ENCODE measurements at regions not wholly inside any gene's neighbourhood (a gene's known extent, or its start where the extent isn't known, plus 50 kb on each side); places are given as distances from the start of the nearest gene placed in this dataset.

GRCh38 chr4:32789026-32789608 lies 2068.9 kb downstream of the PCDH7 start:
- H3K36me3 ChIP-seq, result no peaks in the 10 kb centered on the region
- no peak overlapping the region for H3K4me3 ChIP-seq
- no peaks in the 10 kb centered on the region for H3K4me1 ChIP-seq
- H3K9me3 ChIP-seq (replicated peaks), result no peaks in the 10 kb centered on the region; the same call in 1 of the 2 replicates
- peak; percentile 2 to 32 for DNase-seq
- no peaks in the 10 kb centered on the region for H3K27me3 ChIP-seq
- H3K27ac ChIP-seq, result no peak overlapping the region

- Histone ChIP-seq H3K4me3 (no peak overlapping the region), H3K27me3 (no peaks in the 10 kb centered on the region), H3K4me1 (no peaks in the 10 kb centered on the region), H3K36me3 (no peaks in the 10 kb centered on the region), H3K27ac (no peak overlapping the region), H3K9me3 (replicated peaks) (no peaks in the 10 kb centered on the region)
- DNase-seq, result no peak
Measured at GRCh38 chr4:32790803-32791202, 2070.6 kb downstream of the PCDH7 start.

- H3K9me3 ChIP-seq (replicated peaks), result no peaks in the 10 kb centered on the region
- no peak for DNase-seq
- no peaks in the 10 kb centered on the region for H3K36me3 ChIP-seq
- no peak overlapping the region for H3K4me3 ChIP-seq
- H3K4me1 ChIP-seq, result no peaks in the 10 kb centered on the region
- H3K27ac ChIP-seq, result no peak overlapping the region
- H3K27me3 ChIP-seq, result no peaks in the 10 kb centered on the region
Measured at GRCh38 chr4:32798471-32799159, 2078.4 kb downstream of the PCDH7 start.

GRCh38 chr4:32824336-32824735 lies 2104.2 kb downstream of the PCDH7 start:
- H3K36me3 ChIP-seq, result no peaks in the 10 kb centered on the region
- no peak overlapping the region for H3K4me3 ChIP-seq
- no peak overlapping the region for H3K27ac ChIP-seq
- no peak for DNase-seq
- no peaks in the 10 kb centered on the region for H3K27me3 ChIP-seq
- no peaks in the 10 kb centered on the region for H3K4me1 ChIP-seq
- peaks cover 11% of the 10 kb centered on the region for H3K9me3 ChIP-seq (replicated peaks)

- Histone ChIP-seq H3K9me3 (replicated peaks) (peaks cover 11% of the 10 kb centered on the region), H3K27ac (no peak overlapping the region), H3K4me1 (no peaks in the 10 kb centered on the region), H3K36me3 (no peaks in the 10 kb centered on the region), H3K4me3 (no peak overlapping the region), H3K27me3 (no peaks in the 10 kb centered on the region)
- DNase-seq, result peak; percentile 22 to 45
Measured at GRCh38 chr4:32826169-32826568, 2106.0 kb downstream of the PCDH7 start.

- no peaks in the 10 kb centered on the region for H3K4me1 ChIP-seq
- no peak for DNase-seq
- H3K4me3 ChIP-seq, result no peak overlapping the region
- peaks cover 11% of the 10 kb centered on the region for H3K9me3 ChIP-seq (replicated peaks)
- no peak overlapping the region for H3K27ac ChIP-seq
- H3K36me3 ChIP-seq, result no peaks in the 10 kb centered on the region
- no peaks in the 10 kb centered on the region for H3K27me3 ChIP-seq
Measured at GRCh38 chr4:32830160-32830559, 2110.0 kb downstream of the PCDH7 start.

GRCh38 chr4:32831104-32831503 lies 2110.9 kb downstream of the PCDH7 start:
- no peak for DNase-seq
- H3K4me3 ChIP-seq, result no peak overlapping the region
- no peaks in the 10 kb centered on the region for H3K36me3 ChIP-seq
- no peaks in the 10 kb centered on the region for H3K27me3 ChIP-seq
- H3K9me3 ChIP-seq (replicated peaks), result peaks cover 8% of the 10 kb centered on the region; the same call in 1 of the 2 replicates
- H3K4me1 ChIP-seq, result no peaks in the 10 kb centered on the region
- no peak overlapping the region for H3K27ac ChIP-seq

GRCh38 chr4:32840461-32841189 lies 2120.5 kb downstream of the PCDH7 start:
- Histone ChIP-seq H3K4me3 (no peak overlapping the region), H3K4me1 (no peaks in the 10 kb centered on the region), H3K27me3 (no peaks in the 10 kb centered on the region), H3K36me3 (no peaks in the 10 kb centered on the region), H3K27ac (no peak overlapping the region), H3K9me3 (replicated peaks) (no peaks in the 10 kb centered on the region)
- DNase-seq, result peak in 1 of 2 experiments; percentile 9

- H3K27me3 ChIP-seq, result no peaks in the 10 kb centered on the region
- no peaks in the 10 kb centered on the region for H3K4me1 ChIP-seq
- no peak overlapping the region for H3K27ac ChIP-seq
- no peaks in the 10 kb centered on the region for H3K36me3 ChIP-seq
- H3K9me3 ChIP-seq (replicated peaks), result no peaks in the 10 kb centered on the region
- no peak overlapping the region for H3K4me3 ChIP-seq
- no peak for DNase-seq
Measured at GRCh38 chr4:32841217-32841616, 2121.0 kb downstream of the PCDH7 start.

- Histone ChIP-seq H3K27me3 (no peaks in the 10 kb centered on the region), H3K4me1 (no peaks in the 10 kb centered on the region), H3K27ac (no peak overlapping the region), H3K36me3 (no peaks in the 10 kb centered on the region), H3K9me3 (replicated peaks) (no peaks in the 10 kb centered on the region), H3K4me3 (no peak overlapping the region)
- DNase-seq, result peak; percentile 9 to 57
Measured at GRCh38 chr4:32847461-32847860, 2127.3 kb downstream of the PCDH7 start.

GRCh38 chr4:32855622-32856021 lies 2135.5 kb downstream of the PCDH7 start:
- no peaks in the 10 kb centered on the region for H3K36me3 ChIP-seq
- no peak for DNase-seq
- H3K27me3 ChIP-seq, result no peaks in the 10 kb centered on the region
- no peak overlapping the region for H3K27ac ChIP-seq
- peaks cover 4% of the 10 kb centered on the region; the same call in 1 of the 2 replicates for H3K9me3 ChIP-seq (replicated peaks)
- no peak overlapping the region for H3K4me3 ChIP-seq
- peaks cover 10% of the 10 kb centered on the region; the same call in 1 of the 2 replicates for H3K4me1 ChIP-seq

GRCh38 chr4:32858361-32858760 lies 2138.2 kb downstream of the PCDH7 start:
- DNase-seq, result no peak
- Histone ChIP-seq H3K36me3 (no peaks in the 10 kb centered on the region), H3K27me3 (no peaks in the 10 kb centered on the region), H3K4me1 (peaks cover 10% of the 10 kb centered on the region; the same call in 1 of the 2 replicates), H3K9me3 (replicated peaks) (peaks cover 4% of the 10 kb centered on the region; the same call in 1 of the 2 replicates), H3K27ac (no peak overlapping the region), H3K4me3 (no peak overlapping the region)

- H3K4me1 ChIP-seq, result peaks cover 10% of the 10 kb centered on the region; the same call in 1 of the 2 replicates
- no peak overlapping the region for H3K4me3 ChIP-seq
- no peaks in the 10 kb centered on the region for H3K27me3 ChIP-seq
- peak; percentile 15 to 60 for DNase-seq
- H3K9me3 ChIP-seq (replicated peaks), result peaks cover 4% of the 10 kb centered on the region; the same call in 1 of the 2 replicates
- no peak overlapping the region for H3K27ac ChIP-seq
- H3K36me3 ChIP-seq, result no peaks in the 10 kb centered on the region
Measured at GRCh38 chr4:32858971-32859370, 2138.8 kb downstream of the PCDH7 start.

GRCh38 chr4:32864713-32865351 lies 2144.7 kb downstream of the PCDH7 start:
- no peaks in the 10 kb centered on the region for H3K4me1 ChIP-seq
- no peaks in the 10 kb centered on the region for H3K36me3 ChIP-seq
- no peak overlapping the region for H3K4me3 ChIP-seq
- DNase-seq, result no peak
- H3K27me3 ChIP-seq, result no peaks in the 10 kb centered on the region
- H3K9me3 ChIP-seq (replicated peaks), result no peaks in the 10 kb centered on the region
- no peak overlapping the region for H3K27ac ChIP-seq

GRCh38 chr4:32876546-32876945 lies 2156.4 kb downstream of the PCDH7 start:
- Histone ChIP-seq H3K27ac (no peak overlapping the region), H3K4me1 (no peaks in the 10 kb centered on the region), H3K36me3 (no peaks in the 10 kb centered on the region), H3K4me3 (no peak overlapping the region), H3K27me3 (no peaks in the 10 kb centered on the region), H3K9me3 (replicated peaks) (no peaks in the 10 kb centered on the region; the same call in 1 of the 2 replicates)
- DNase-seq, result no peak
